ENCODE measurements at regions not wholly inside any gene's neighbourhood (a gene's known extent, or its start where the extent isn't known, plus 50 kb on each side); places are given as distances from the start of the nearest gene placed in this dataset.

DNA sequence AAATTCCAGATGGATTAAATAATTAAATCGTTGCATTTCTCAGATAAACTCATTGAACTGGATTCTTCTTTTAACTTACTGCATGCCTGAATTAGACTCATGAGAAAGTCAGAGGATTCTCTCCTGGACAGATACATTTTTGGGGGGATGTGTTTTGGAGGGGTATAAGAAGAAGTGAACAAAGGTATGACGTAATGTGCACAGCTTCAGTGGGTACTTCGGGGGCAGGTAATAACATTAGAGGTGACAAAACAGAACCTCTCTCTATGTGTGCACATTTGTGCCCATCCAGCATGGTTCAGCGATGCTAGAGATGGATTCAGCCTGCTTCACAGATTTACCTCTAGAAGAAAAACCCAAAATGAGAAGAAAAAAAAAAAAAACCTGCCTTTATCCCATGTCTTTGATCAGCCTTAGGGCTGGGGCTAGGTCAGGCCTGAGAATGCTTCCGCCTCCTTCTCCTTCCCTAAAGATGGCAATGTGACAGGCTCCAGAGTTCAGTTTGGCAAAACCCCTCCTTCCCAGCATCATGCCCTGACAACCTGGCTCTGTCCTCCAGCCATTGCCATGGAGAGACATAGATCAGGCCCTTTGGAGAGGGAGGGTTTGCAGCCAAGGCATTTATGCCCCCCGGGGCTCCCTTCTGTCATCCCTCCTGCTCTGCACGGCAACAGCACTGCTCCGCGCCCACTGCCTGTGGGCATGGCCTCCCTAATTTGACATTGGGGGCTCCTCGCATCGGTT is 166.7 kb downstream of the KCNA5 start:
- Histone ChIP-seq H3K27me3 (ENCODE audit: control insufficient read depth in 4 of 4, insufficient read depth in 4 of 4, low read length in 3 of 4) (peaks cover 0 to 6% (median 0%) of the 10 kb centered on the region in 4 donors), H3K4me3 (ENCODE audit: low read depth in 1 of 3, low read length in 3 of 3) (no peak overlapping the region), H3K27ac (ENCODE audit: low read depth in 1 of 2, low read length in 2 of 2) (no peak overlapping the region), H3K9ac (ENCODE audit: low read depth in 1 of 2, low read length in 2 of 2) (no peak overlapping the region), H3K36me3 (ENCODE audit: control insufficient read depth in 4 of 4, insufficient read depth in 3 of 4, low read depth in 1 of 4, low read length in 3 of 4) (no peaks in the 10 kb centered on the region), H3K4me1 (ENCODE audit: control insufficient read depth in 4 of 4, insufficient read depth in 4 of 4, low read length in 3 of 4) (no peaks in the 10 kb centered on the region), H3K9me3 (ENCODE audit: control insufficient read depth in 4 of 4, low read length in 3 of 4) (no peaks in the 10 kb centered on the region)
- no peak for DNase-seq (ENCODE audit: low spot score)
- TF ChIP-seq MAX (IDR thresholded peaks at IDR 0.05) (no peak), CTCF (IDR thresholded peaks at IDR 0.05; ENCODE audit: low read depth, low read length, missing input control) (no peak), RXRA (IDR thresholded peaks at IDR 0.05) (no peak), HNF4A (conservative IDR thresholded peaks at IDR 0.05) (no peak), GABPA (IDR thresholded peaks at IDR 0.05 in 1 of 2, conservative IDR thresholded peaks at IDR 0.05 in 1 of 2) (no peak), ATF3 (IDR thresholded peaks at IDR 0.05) (no peak), TAF1 (conservative IDR thresholded peaks at IDR 0.05) (no peak), RAD21 (IDR thresholded peaks at IDR 0.05) (no peak), HNF4G (IDR thresholded peaks at IDR 0.05) (no peak)
- TF ChIP-seq, protein P1, sequence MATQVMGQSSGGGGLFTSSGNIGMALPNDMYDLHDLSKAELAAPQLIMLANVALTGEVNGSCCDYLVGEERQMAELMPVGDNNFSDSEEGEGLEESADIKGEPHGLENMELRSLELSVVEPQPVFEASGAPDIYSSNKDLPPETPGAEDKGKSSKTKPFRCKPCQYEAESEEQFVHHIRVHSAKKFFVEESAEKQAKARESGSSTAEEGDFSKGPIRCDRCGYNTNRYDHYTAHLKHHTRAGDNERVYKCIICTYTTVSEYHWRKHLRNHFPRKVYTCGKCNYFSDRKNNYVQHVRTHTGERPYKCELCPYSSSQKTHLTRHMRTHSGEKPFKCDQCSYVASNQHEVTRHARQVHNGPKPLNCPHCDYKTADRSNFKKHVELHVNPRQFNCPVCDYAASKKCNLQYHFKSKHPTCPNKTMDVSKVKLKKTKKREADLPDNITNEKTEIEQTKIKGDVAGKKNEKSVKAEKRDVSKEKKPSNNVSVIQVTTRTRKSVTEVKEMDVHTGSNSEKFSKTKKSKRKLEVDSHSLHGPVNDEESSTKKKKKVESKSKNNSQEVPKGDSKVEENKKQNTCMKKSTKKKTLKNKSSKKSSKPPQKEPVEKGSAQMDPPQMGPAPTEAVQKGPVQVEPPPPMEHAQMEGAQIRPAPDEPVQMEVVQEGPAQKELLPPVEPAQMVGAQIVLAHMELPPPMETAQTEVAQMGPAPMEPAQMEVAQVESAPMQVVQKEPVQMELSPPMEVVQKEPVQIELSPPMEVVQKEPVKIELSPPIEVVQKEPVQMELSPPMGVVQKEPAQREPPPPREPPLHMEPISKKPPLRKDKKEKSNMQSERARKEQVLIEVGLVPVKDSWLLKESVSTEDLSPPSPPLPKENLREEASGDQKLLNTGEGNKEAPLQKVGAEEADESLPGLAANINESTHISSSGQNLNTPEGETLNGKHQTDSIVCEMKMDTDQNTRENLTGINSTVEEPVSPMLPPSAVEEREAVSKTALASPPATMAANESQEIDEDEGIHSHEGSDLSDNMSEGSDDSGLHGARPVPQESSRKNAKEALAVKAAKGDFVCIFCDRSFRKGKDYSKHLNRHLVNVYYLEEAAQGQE (IDR thresholded peaks at IDR 0.05) = no peak
- TF ChIP-seq, protein P2, sequence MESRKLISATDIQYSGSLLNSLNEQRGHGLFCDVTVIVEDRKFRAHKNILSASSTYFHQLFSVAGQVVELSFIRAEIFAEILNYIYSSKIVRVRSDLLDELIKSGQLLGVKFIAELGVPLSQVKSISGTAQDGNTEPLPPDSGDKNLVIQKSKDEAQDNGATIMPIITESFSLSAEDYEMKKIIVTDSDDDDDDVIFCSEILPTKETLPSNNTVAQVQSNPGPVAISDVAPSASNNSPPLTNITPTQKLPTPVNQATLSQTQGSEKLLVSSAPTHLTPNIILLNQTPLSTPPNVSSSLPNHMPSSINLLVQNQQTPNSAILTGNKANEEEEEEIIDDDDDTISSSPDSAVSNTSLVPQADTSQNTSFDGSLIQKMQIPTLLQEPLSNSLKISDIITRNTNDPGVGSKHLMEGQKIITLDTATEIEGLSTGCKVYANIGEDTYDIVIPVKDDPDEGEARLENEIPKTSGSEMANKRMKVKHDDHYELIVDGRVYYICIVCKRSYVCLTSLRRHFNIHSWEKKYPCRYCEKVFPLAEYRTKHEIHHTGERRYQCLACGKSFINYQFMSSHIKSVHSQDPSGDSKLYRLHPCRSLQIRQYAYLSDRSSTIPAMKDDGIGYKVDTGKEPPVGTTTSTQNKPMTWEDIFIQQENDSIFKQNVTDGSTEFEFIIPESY (IDR thresholded peaks at IDR 0.05) = no peak
- WGBS = 86% methylated on average over 11 of the region's 11 CpGs

GRCh38 chr12:5210923-5211290 is 167.2 kb downstream of the KCNA5 start:
- Histone ChIP-seq H3K4me1 (ENCODE audit: control insufficient read depth in 4 of 4, insufficient read depth in 4 of 4, low read length in 3 of 4) (no peaks in the 10 kb centered on the region), H3K9me3 (ENCODE audit: control insufficient read depth in 4 of 4, low read length in 3 of 4) (no peaks in the 10 kb centered on the region), H3K36me3 (ENCODE audit: control insufficient read depth in 4 of 4, insufficient read depth in 3 of 4, low read depth in 1 of 4, low read length in 3 of 4) (no peaks in the 10 kb centered on the region), H3K4me3 (ENCODE audit: low read depth in 1 of 3, low read length in 3 of 3) (no peak overlapping the region), H3K9ac (ENCODE audit: low read depth in 1 of 2, low read length in 2 of 2) (no peak overlapping the region), H3K27me3 (ENCODE audit: control insufficient read depth in 4 of 4, insufficient read depth in 4 of 4, low read length in 3 of 4) (peaks cover 0 to 11% (median 0%) of the 10 kb centered on the region in 4 donors), H3K27ac (ENCODE audit: low read depth in 1 of 2, low read length in 2 of 2) (no peak overlapping the region)
- DNase-seq (ENCODE audit: low spot score) = no peak
- TF ChIP-seq YY1 (IDR thresholded peaks at IDR 0.05) (no peak), CTCF (IDR thresholded peaks at IDR 0.05; ENCODE audit: low read depth, low read length, missing input control) (no peak), NR2F2 (IDR thresholded peaks at IDR 0.05) (no peak)
- 85% methylated on average over 6 of the region's 6 CpGs for WGBS
